ENCODE measurements at regions not wholly inside any gene's neighbourhood (a gene's known extent, or its start where the extent isn't known, plus 50 kb on each side); places are given as distances from the start of the nearest gene placed in this dataset.
"Not testable (repeated sequence)": the region's sequence is repeated elsewhere in the genome, so short reads cannot be mapped to it uniquely, and the experiment has no call there.

DNA sequence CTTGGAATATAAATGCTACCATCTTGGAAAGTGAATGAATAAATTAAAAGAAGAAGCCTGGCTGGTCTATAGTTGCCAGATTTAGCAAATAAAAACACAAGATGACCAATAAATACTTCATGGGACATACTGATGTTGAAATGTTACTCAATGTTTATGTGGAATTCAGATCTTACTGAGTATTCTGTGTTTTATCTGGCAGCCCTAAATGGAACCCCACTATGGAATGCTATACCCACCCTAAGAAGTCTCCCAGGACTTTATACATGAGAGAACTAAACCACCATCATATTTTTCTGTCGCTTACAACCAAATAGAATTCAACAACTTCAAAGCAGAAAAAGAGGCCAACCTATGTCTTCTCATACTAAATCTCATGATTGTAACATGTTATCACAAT is 177.6 kb upstream of the HMCN1 start:
- Histone ChIP-seq H3K27me3 (ENCODE audit: control insufficient read depth, insufficient read depth, low read length) (no peaks in the 10 kb centered on the region), H3K4me3 (ENCODE audit: insufficient read depth, low read depth, low read length) (no peak overlapping the region), H3K36me3 (replicated peaks; ENCODE audit: control insufficient read depth, insufficient read depth, low read length) (no peaks in the 10 kb centered on the region)
- DNase-seq, result no peak

DNA sequence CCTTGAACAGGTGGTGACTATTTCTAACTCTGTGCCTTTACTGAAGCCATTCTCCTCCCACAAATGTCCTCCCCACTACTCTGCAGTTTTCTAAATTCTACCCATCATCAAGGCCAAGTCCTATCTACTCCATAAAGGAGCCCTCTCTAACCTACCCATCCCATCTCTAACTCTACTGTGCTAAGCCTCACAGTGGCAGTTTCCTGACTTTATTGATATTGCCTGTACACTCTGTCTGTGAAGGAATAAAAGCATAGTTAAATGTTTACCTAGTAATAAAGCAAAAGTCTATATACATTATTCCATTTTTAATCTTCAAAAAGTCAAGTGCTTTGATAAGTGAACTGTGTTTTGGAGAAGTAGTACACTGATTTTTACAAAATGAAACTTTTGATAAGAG is 178.4 kb upstream of the HMCN1 start:
- Histone ChIP-seq H3K4me3 (ENCODE audit: insufficient read depth, low read depth, low read length) (no peak overlapping the region), H3K36me3 (replicated peaks; ENCODE audit: control insufficient read depth, insufficient read depth, low read length) (no peaks in the 10 kb centered on the region), H3K27me3 (ENCODE audit: control insufficient read depth, insufficient read depth, low read length) (no peaks in the 10 kb centered on the region)
- DNase-seq, result no peak

DNA sequence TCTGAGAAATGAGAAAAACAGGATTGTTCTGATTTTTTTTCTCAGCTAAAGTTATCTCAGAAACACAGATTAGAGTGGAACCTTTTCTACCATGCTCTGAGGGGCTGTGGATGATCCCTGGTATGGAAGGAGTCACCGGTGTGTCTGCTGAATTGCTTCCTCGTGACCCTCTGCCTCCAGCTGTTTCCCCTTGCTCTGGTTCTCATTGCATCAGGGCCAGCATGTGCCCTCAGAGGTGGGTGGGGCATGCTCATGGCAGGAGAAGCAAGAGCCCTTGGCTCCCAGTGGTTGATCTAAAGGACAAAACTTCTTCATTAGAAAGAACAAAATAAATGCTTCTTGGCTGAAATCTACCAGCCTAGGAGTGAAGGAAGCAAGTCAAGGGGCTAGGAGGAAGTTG is 183.2 kb upstream of the HMCN1 start:
- Histone ChIP-seq H3K27me3 (ENCODE audit: control insufficient read depth, insufficient read depth, low read length) (no peaks in the 10 kb centered on the region), H3K36me3 (replicated peaks; ENCODE audit: control insufficient read depth, insufficient read depth, low read length) (no peaks in the 10 kb centered on the region), H3K4me3 (ENCODE audit: insufficient read depth, low read depth, low read length) (no peak overlapping the region)
- no peak for DNase-seq

DNA sequence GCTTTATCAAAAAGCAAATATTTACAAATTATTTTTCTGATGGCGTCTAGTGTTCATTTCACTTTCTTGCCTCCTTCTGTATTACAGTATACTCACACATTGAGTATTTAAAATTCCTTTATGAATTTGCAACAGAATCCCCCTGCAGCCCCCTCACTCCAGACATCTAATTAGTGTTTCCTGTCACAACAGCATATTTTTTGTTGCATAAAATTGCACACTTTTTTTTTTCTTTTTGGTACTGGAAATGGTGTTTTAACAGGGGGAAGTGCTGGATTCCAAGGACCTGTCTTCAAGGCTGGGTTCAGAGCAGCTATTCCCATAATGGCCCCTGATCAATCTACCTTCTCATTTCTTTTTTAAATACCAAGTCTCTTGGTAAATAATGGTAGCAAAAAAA is 184.3 kb upstream of the HMCN1 start:
- Histone ChIP-seq H3K36me3 (replicated peaks; ENCODE audit: control insufficient read depth, insufficient read depth, low read length) (no peaks in the 10 kb centered on the region), H3K4me3 (ENCODE audit: insufficient read depth, low read depth, low read length) (no peak overlapping the region)
- no peak for DNase-seq

DNA sequence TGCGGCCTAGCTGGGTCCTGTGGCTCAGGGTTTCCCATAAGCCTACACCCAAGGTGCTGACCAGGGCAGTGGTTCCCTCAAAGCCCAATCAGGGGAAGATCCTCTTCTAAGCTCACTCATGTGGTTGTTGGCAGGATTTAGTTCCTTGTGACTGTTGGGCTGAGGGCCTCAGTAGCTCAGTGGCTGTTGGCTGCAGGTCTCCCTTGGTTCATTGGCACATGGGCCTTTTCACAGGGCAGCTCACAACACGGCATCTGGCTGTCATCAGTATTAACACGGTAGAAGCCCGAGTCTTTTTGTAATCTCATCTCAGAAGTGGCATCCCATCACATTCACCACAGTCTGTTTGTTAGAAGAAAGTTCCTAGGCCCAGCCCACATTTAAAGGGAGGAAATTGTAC is 188.2 kb upstream of the HMCN1 start:
- Histone ChIP-seq H3K27me3 (ENCODE audit: control insufficient read depth, insufficient read depth, low read length) (no peaks in the 10 kb centered on the region), H3K36me3 (replicated peaks; ENCODE audit: control insufficient read depth, insufficient read depth, low read length) (no peaks in the 10 kb centered on the region), H3K4me3 (ENCODE audit: insufficient read depth, low read depth, low read length) (no peak overlapping the region)
- no peak for DNase-seq

More for the DNA sequence above, 184.3 kb upstream of the HMCN1 start:
- no peaks in the 10 kb centered on the region for H3K27me3 ChIP-seq (ENCODE audit: control insufficient read depth, insufficient read depth, low read length)

DNA sequence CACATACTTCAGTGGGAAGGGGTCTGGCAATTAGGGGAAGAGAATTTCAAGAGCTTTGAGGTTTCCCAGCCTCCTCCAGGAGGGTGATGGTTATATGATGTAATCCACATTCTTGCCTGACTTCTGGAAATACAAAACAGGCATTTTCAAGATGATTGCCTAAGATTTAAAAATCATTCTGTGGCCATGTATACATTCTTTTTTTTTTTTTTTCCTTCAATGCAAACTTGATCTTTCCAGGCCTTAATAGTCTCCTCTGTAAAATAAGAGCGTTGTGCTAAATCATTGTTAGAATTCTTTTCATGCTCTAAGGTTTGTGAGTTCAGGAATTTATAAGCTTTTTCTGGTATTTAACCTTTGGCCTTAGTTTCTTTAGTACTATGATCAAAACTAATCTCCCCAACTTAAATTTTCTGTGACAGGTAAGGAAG is 192.3 kb upstream of the HMCN1 start:
- Histone ChIP-seq H3K4me3 (ENCODE audit: insufficient read depth, low read depth, low read length) (no peak overlapping the region), H3K36me3 (replicated peaks; ENCODE audit: control insufficient read depth, insufficient read depth, low read length) (no peaks in the 10 kb centered on the region)
- DNase-seq, result no peak

DNA sequence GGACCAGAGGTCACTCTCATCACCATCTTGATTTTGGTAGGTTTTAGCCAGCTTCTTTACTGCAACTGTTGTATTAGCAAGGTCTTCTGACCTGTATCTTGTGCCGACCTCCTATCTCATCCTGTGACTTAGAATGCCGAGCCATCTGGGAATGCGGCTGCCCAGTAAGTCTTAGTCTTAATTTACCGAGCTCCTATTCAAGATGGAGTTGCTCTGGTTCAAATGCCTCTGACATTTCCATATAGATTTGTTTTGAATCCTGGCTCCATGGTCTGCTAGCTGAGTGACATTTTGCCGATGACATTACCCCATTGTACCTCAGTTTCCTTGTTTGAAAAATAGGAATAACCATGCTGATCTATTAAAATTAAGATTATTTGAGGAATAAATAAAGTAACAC is 193.9 kb upstream of the HMCN1 start:
- DNase-seq, result no peak
- Histone ChIP-seq H3K4me3 (ENCODE audit: insufficient read depth, low read depth, low read length) (no peak overlapping the region), H3K36me3 (replicated peaks; ENCODE audit: control insufficient read depth, insufficient read depth, low read length) (no peaks in the 10 kb centered on the region), H3K27me3 (ENCODE audit: control insufficient read depth, insufficient read depth, low read length) (no peaks in the 10 kb centered on the region; the same call in 1 of the 2 replicates)

More for the DNA sequence above, 192.3 kb upstream of the HMCN1 start:
- no peaks in the 10 kb centered on the region; the same call in 1 of the 2 replicates for H3K27me3 ChIP-seq (ENCODE audit: control insufficient read depth, insufficient read depth, low read length)

DNA sequence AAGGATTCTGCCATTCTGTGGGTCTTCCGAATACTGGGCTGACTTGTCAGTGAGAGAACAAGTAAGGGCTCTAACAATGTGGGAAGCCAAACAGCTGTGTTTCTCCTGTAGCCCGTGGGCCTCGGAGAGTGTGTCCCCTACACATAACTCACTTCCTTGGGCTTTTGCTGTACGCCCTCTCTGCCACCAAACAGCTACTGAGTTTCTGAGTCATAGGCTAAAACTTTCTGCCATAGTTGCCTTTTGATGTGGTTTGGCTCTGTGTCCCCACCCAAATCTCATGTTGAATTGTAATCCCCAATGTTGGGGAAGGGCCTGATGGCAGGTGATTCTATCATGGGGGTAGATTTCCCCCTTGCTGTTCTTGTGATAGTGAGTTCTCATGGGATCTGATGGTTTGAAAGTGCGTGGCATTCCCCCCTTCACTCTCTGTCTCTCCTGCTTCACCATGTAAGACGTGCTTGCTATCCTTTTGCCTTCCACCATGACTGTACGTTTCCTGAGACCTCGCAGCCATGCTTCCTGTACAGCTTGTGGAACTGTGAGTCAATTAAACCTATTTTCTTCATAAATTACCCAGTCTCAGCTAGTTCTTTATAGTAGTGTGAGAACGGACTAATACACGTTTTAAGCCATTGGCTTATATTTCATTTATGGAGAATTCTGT is 194.8 kb upstream of the HMCN1 start:
- DNase-seq, result no peak
- Histone ChIP-seq H3K27me3 (ENCODE audit: control insufficient read depth, insufficient read depth, low read length) (no peaks in the 10 kb centered on the region; the same call in 1 of the 2 replicates), H3K36me3 (replicated peaks; ENCODE audit: control insufficient read depth, insufficient read depth, low read length) (no peaks in the 10 kb centered on the region), H3K4me3 (ENCODE audit: insufficient read depth, low read depth, low read length) (no peak overlapping the region)

DNA sequence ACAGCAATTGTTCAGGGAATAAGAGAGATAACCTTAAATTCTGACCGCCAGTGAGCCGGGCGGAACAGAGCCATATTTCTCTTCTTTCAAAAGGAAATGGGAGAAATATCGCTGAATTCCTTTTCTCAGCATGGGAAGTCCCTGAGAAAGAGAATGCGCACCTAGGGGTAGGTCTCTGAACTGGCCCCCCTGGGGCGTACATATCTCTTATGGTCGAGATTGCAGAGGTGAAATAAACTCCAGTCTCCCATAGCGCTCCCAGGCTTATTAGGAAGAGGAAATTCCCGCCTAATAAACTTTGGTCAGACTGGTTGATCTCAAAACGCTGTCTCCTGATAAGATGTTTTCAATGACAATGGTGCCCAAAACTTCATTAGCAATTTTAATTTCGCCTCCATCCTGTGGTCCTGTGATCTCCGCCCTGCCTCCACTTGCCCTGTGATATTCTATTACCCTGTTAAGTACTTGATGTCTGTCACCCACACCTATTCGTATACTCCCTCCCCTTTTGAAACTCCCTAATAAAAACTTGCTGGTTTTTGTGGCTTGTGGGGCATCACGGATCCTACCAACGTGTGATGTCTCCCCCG is 195.8 kb upstream of the HMCN1 start:
- not testable (repeated sequence) for DNase-seq; H3K36me3 ChIP-seq (replicated peaks; ENCODE audit: control insufficient read depth, insufficient read depth, low read length); H3K27me3 ChIP-seq (ENCODE audit: control insufficient read depth, insufficient read depth, low read length); H3K4me3 ChIP-seq (ENCODE audit: insufficient read depth, low read depth, low read length)

DNA sequence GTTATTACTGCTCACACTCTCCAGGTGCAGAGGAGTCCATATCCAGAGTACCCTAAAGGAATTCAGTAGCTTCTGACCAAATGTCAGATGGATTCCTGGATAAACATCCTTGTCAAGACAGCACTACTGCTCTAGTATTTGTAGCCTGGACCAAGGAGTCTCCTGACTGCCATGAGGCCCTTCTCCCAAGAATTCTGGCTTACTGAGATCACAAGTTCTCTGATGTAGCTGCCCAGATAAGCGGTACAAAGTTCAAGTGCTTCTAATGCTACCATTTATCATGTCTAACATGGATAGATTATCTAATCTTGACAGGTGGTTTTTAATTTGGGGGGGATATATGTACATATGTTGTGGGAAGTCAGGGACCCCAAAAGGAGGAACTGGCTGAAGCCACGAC is 196.6 kb upstream of the HMCN1 start:
- DNase-seq, result no peak
- no peaks in the 10 kb centered on the region for H3K36me3 ChIP-seq (replicated peaks; ENCODE audit: control insufficient read depth, insufficient read depth, low read length)
- no peaks in the 10 kb centered on the region; the same call in 1 of the 2 replicates for H3K27me3 ChIP-seq (ENCODE audit: control insufficient read depth, insufficient read depth, low read length)
- H3K4me3 ChIP-seq (ENCODE audit: insufficient read depth, low read depth, low read length), result no peak overlapping the region

DNA sequence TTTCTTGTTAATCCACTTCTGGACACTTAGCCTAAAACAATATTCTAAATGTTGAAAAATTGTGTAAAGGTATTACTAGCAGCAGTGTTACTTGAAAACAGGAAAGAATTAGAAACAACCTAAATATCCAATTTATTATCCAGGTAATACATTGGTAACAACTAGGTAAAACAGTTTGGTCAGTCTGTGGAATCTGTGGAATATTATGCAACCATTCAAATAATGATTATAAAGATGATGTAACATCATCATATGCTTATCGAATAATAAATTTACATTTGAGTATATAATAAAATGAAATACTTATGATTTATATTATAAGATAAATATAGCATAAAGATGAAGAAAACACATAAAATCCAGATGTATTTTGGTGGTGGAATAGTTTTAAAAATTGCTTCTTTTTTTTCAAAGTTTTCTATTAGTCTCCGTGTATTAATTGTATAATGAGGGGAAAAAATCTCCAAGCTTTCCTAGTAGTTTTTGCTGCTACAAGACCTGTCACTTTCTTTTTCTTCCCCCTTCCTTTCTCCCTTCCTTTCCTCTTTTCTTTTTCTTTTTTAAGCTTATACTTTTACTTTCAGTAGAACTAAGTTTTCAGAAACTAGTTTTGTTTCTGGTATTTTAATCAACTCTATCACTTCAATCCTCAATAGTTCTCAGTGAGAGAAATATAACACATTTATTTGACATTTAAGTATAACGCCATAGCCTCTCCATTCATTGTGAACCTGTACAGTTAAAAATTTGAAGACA is 197.8 kb upstream of the HMCN1 start:
- H3K27me3 ChIP-seq (ENCODE audit: control insufficient read depth, insufficient read depth, low read length), result no peaks in the 10 kb centered on the region; the same call in 1 of the 2 replicates

DNA sequence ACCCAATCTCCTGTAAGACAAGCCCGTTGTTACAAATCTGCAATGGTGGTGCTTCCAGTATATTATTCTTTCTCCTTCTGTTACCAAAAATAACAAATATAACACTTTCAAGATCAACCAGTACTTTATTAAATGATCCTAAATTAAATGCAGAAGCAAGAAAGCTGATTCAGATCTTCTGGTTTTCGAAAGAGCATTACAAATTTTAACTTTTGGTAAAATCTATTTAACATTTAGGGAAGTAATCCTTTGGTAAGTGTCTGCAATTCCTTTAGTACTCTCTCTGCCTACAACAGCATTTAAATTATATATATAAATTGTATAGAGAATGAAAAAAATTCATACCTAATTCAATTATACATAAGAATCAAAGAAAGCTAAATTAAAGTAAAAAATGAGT is 198.6 kb upstream of the HMCN1 start:
- no peak overlapping the region for H3K4me3 ChIP-seq (ENCODE audit: insufficient read depth, low read depth, low read length)
- DNase-seq, result no peak
- H3K27me3 ChIP-seq (ENCODE audit: control insufficient read depth, insufficient read depth, low read length), result no peaks in the 10 kb centered on the region; the same call in 1 of the 2 replicates
- H3K36me3 ChIP-seq (replicated peaks; ENCODE audit: control insufficient read depth, insufficient read depth, low read length), result no peaks in the 10 kb centered on the region

More for the DNA sequence above, 197.8 kb upstream of the HMCN1 start:
- H3K36me3 ChIP-seq (replicated peaks; ENCODE audit: control insufficient read depth, insufficient read depth, low read length), result no peaks in the 10 kb centered on the region
- DNase-seq, result no peak
- no peak overlapping the region for H3K4me3 ChIP-seq (ENCODE audit: insufficient read depth, low read depth, low read length)

DNA sequence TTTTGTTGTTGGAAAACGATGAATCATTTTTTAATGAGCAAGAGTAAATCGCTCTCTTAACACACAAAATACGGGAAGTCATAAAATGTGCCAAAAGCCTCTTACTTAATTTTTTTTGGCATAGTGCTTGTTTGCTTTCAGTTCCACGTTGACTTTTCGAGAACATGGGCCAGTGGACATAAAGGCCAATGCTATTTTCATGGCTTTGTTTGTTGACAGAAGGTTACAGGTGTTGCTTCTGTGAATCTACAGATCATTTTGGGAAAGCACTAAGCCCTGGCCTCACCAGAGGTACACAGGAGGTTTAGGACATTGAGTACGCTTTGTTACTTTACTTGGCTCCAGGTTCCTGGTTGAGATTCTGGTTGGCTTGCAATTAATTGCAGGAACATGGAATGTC is 199.4 kb upstream of the HMCN1 start:
- no peaks in the 10 kb centered on the region for H3K36me3 ChIP-seq (replicated peaks; ENCODE audit: control insufficient read depth, insufficient read depth, low read length)
- H3K4me3 ChIP-seq (ENCODE audit: insufficient read depth, low read depth, low read length), result no peak overlapping the region
- no peak for DNase-seq
- H3K27me3 ChIP-seq (ENCODE audit: control insufficient read depth, insufficient read depth, low read length), result no peaks in the 10 kb centered on the region; the same call in 1 of the 2 replicates

DNA sequence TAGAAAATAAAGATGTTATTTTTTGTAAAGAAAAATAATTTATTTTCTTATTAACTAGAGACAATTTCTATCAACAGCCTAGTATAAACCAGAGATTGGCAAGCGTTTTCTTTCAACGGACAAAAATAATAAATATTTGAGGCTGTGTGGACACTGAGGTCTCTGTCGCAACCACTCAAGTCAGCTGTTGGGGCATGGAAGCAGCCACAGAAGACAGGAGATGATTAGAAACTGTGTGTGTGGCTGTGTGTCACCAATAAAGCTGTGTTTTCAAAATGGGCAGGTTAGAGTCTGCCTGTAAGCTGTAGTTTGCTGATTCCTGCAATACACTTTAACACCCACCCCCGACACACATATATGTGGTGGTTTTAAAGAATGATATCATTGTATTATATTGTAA is 200.6 kb upstream of the HMCN1 start:
- H3K36me3 ChIP-seq (replicated peaks; ENCODE audit: control insufficient read depth, insufficient read depth, low read length), result no peaks in the 10 kb centered on the region
- H3K4me3 ChIP-seq (ENCODE audit: insufficient read depth, low read depth, low read length), result no peak overlapping the region
- H3K27me3 ChIP-seq (ENCODE audit: control insufficient read depth, insufficient read depth, low read length), result no peaks in the 10 kb centered on the region; the same call in 1 of the 2 replicates
- DNase-seq, result no peak

DNA sequence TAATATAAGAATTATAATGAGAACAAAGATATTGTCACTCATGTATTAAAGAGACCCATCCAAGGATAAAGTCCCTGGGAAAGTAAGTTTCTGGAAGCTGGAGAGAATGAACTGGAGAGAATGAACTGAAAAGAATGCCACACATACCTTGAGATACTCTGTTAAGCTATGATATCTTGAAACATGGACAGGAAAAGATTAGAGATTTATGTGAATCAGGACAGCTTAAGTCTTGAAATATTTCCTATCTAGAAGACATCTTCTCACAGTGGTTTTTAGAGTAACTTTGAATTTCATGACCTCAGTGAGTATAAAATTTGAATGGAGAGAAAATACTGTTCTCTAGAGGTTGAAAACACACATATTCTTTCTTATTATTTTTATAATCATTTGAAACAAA is 201.3 kb upstream of the HMCN1 start:
- H3K27me3 ChIP-seq (ENCODE audit: control insufficient read depth, insufficient read depth, low read length), result no peaks in the 10 kb centered on the region; the same call in 1 of the 2 replicates
- H3K36me3 ChIP-seq (replicated peaks; ENCODE audit: control insufficient read depth, insufficient read depth, low read length), result no peaks in the 10 kb centered on the region
- no peak for DNase-seq
- H3K4me3 ChIP-seq (ENCODE audit: insufficient read depth, low read depth, low read length), result no peak overlapping the region
